WTC11 (cell line): ENCODE measurements at regions not wholly inside any gene's neighbourhood (a gene's known extent, or its start where the extent isn't known, plus 50 kb on each side); places are given as distances from the start of the nearest gene placed in this dataset.

ENCODE experiments used
- ATAC-seq: fragments of 200-7000 bp; cut with Tn5 transposase; 2 replicates; pipeline ENCODE4 v1.10.0; 2021; ENCODE audit warnings: mild to moderate bottlenecking, moderate library complexity
- CTCF ChIA-PET: fragments of 300-600 bp; sonication (Branson Sonifier 250); formaldehyde crosslinking; loops from one replicate; lab custom pipeline; 2021; ENCODE audit warnings: antibody characterized with exemption; lab: Charles Lee
- POLR2A ChIA-PET: fragments of 350-600 bp; sonication (Branson Sonifier 250); formaldehyde crosslinking; loops from one replicate; lab custom pipeline; 2021; ENCODE audit warnings: antibody characterized with exemption; lab: Charles Lee
- DNase-seq: peaks from one replicate; pipeline ENCODE4 v3.0.0; 2021; ENCODE audit warnings: low spot score
- H3K27ac Mint-ChIP-seq: 2 replicates; pipeline ENCODE4 v1.8.0; 2021; ENCODE audit warnings: mixed read lengths
- H3K27me3 Mint-ChIP-seq: 2 replicates; pipeline ENCODE4 v1.8.0; 2021; ENCODE audit warnings: low read depth, mild to moderate bottlenecking, moderate library complexity, mixed read lengths
- H3K36me3 Mint-ChIP-seq: 2 replicates; pipeline ENCODE4 v1.8.0; 2021; ENCODE audit warnings: mixed read lengths
- H3K4me1 Mint-ChIP-seq: 2 replicates; pipeline ENCODE4 v1.8.0; 2022; ENCODE audit warnings: mixed read lengths
- H3K4me3 Mint-ChIP-seq: 2 replicates; pipeline ENCODE4 v1.8.0; 2021; ENCODE audit warnings: mild to moderate bottlenecking, moderate library complexity, mixed read lengths
- H3K9me3 Mint-ChIP-seq: 2 replicates; pipeline ENCODE4 v1.8.0; 2021; ENCODE audit warnings: mixed read lengths
- CREM ChIP-seq: sonication (generic); formaldehyde crosslinking; IDR thresholded peaks from 2 replicates; pipeline ENCODE4 v1.8.1; 2022; ENCODE audit warnings: mild to moderate bottlenecking, missing genetic modification reagents, moderate library complexity
- E2F1 ChIP-seq: sonication (generic); formaldehyde crosslinking; IDR thresholded peaks from 2 replicates; pipeline ENCODE4 v1.8.0; 2022; ENCODE audit warnings: mild to moderate bottlenecking, missing genetic modification reagents
- E2F5 ChIP-seq: sonication (generic); formaldehyde crosslinking; IDR thresholded peaks from 2 replicates; pipeline ENCODE4 v1.8.1; 2022; ENCODE audit warnings: mild to moderate bottlenecking, moderate library complexity, missing genetic modification reagents
- ELF4 ChIP-seq: sonication (generic); formaldehyde crosslinking; IDR thresholded peaks from 2 replicates; pipeline ENCODE4 v1.8.1; 2022; ENCODE audit warnings: low read depth, mild to moderate bottlenecking, moderate library complexity, missing genetic modification reagents
- ESRRA ChIP-seq: sonication (generic); formaldehyde crosslinking; IDR thresholded peaks from 2 replicates; pipeline ENCODE4 v1.8.1; 2022; ENCODE audit warnings: mild to moderate bottlenecking, missing genetic modification reagents, borderline replicate concordance
- GTF2I ChIP-seq: fragments of 250-450 bp; sonication (Bioruptor Pico); conservative IDR thresholded peaks from 2 replicates; pipeline ENCODE4 v1.4.0; 2021; ENCODE audit warnings: mild to moderate bottlenecking
- KAT7 ChIP-seq: sonication (generic); formaldehyde crosslinking; IDR thresholded peaks from 2 replicates; pipeline ENCODE4 v1.8.1; 2023; ENCODE audit warnings: missing genetic modification reagents, mild to moderate bottlenecking, borderline replicate concordance
- MXD4 ChIP-seq: fragments of 250-450 bp; sonication (Bioruptor Pico); IDR thresholded peaks from 2 replicates; pipeline ENCODE4 v1.8.0; 2021; ENCODE audit warnings: mild to moderate bottlenecking, moderate library complexity, borderline replicate concordance
- NFE2L1 ChIP-seq: sonication (generic); formaldehyde crosslinking; IDR thresholded peaks from 2 replicates; pipeline ENCODE4 v1.8.1; 2023; ENCODE audit warnings: missing genetic modification reagents
- PREB ChIP-seq: sonication (generic); formaldehyde crosslinking; IDR thresholded peaks from 2 replicates; pipeline ENCODE4 v1.8.1; 2022; ENCODE audit warnings: mild to moderate bottlenecking, missing genetic modification reagents, moderate library complexity, borderline replicate concordance
- SOX15 ChIP-seq: fragments of 250-450 bp; sonication (Bioruptor Pico); IDR thresholded peaks from 2 replicates; pipeline ENCODE4 v1.9.0; 2021; ENCODE audit warnings: mild to moderate bottlenecking
- TEAD4 ChIP-seq: sonication (generic); formaldehyde crosslinking; IDR thresholded peaks from 2 replicates; pipeline ENCODE4 v1.8.0; 2022; ENCODE audit warnings: mild to moderate bottlenecking, missing genetic modification reagents
- ZBTB21 ChIP-seq: sonication (generic); formaldehyde crosslinking; IDR thresholded peaks from 2 replicates; pipeline ENCODE4 v1.8.1; 2023; ENCODE audit warnings: mild to moderate bottlenecking, missing genetic modification reagents, borderline replicate concordance
- ZBTB43 ChIP-seq: sonication (generic); formaldehyde crosslinking; IDR thresholded peaks from 2 replicates; pipeline ENCODE4 v1.8.1; 2023; ENCODE audit warnings: mild to moderate bottlenecking, missing genetic modification reagents
- ZNF121 ChIP-seq: sonication (generic); formaldehyde crosslinking; IDR thresholded peaks from 2 replicates; pipeline ENCODE4 v1.8.0; 2023; ENCODE audit warnings: missing genetic modification reagents
- ZNF281 ChIP-seq: sonication (generic); formaldehyde crosslinking; IDR thresholded peaks from 2 replicates; pipeline ENCODE4 v1.8.0; 2023; ENCODE audit warnings: mild to moderate bottlenecking, missing genetic modification reagents
- ZNF317 ChIP-seq: sonication (generic); formaldehyde crosslinking; IDR thresholded peaks from 2 replicates; pipeline ENCODE4 v1.8.1; 2023; ENCODE audit warnings: low read depth, mild to moderate bottlenecking, moderate library complexity, missing genetic modification reagents, borderline replicate concordance
- ZNF396 ChIP-seq: fragments of 250-450 bp; sonication (Bioruptor Pico); IDR thresholded peaks from 2 replicates; pipeline ENCODE4 v1.8.0; 2021; ENCODE audit warnings: mild to moderate bottlenecking, moderate library complexity, borderline replicate concordance
- ZNF425 ChIP-seq: fragments of 250-450 bp; sonication (Bioruptor Pico); conservative IDR thresholded peaks from 2 replicates; pipeline ENCODE4 v1.9.0; 2021; ENCODE audit warnings: mild to moderate bottlenecking
- TF ChIP-seq, protein P1 (sequence below): sonication (generic); formaldehyde crosslinking; IDR thresholded peaks from 2 replicates; pipeline ENCODE4 v1.8.0; 2022; ENCODE audit warnings: mild to moderate bottlenecking, missing genetic modification reagents
- TF ChIP-seq, protein P2 (sequence below): sonication (generic); formaldehyde crosslinking; IDR thresholded peaks from 2 replicates; pipeline ENCODE4 v1.8.1; 2023; ENCODE audit warnings: mild to moderate bottlenecking, missing genetic modification reagents, moderate library complexity
- TF ChIP-seq, protein P3 (sequence below): sonication (generic); formaldehyde crosslinking; IDR thresholded peaks from 2 replicates; pipeline ENCODE4 v1.8.1; 2023; ENCODE audit warnings: mild to moderate bottlenecking, missing genetic modification reagents, moderate library complexity

GRCh38 chr17:33534087-33534486 is 241.0 kb upstream of the ASIC2 start (continued):
- TF ChIP-seq, protein P1, sequence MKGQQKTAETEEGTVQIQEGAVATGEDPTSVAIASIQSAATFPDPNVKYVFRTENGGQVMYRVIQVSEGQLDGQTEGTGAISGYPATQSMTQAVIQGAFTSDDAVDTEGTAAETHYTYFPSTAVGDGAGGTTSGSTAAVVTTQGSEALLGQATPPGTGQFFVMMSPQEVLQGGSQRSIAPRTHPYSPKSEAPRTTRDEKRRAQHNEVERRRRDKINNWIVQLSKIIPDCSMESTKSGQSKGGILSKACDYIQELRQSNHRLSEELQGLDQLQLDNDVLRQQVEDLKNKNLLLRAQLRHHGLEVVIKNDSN (CRISPR knock-in tag): no peak
- TF ChIP-seq KAT7 (CRISPR knock-in tag) (no peak), NFE2L1 (CRISPR knock-in tag) (no peak), E2F5 (CRISPR knock-in tag) (no peak), ZBTB21 (CRISPR knock-in tag) (no peak)
- TF ChIP-seq, protein P2, sequence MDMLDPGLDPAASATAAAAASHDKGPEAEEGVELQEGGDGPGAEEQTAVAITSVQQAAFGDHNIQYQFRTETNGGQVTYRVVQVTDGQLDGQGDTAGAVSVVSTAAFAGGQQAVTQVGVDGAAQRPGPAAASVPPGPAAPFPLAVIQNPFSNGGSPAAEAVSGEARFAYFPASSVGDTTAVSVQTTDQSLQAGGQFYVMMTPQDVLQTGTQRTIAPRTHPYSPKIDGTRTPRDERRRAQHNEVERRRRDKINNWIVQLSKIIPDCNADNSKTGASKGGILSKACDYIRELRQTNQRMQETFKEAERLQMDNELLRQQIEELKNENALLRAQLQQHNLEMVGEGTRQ (CRISPR knock-in tag): no peak

DNA sequence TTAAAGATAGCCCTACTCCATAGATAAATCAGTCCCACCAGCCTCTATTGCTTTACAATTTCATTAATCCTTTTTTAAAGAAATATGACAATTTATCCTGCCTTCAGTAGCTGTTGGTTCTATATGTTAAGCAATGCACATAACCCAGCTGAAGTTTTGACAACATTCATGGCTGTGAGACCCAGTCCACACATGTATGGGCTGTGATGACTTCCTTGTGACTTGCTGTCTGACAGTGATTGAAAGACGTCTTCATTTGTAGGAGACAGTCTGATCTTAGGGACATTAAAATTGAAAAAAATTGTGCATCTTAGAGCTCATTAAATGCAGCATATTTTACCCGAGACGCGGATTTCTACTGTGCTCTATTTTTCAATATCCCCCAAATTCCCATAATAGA is 252.0 kb upstream of the ASIC2 start:
- Mint-ChIP-seq H3K4me3 (no peak overlapping the region), H3K27ac (no peak overlapping the region), H3K27me3 (peaks cover 19% of the 10 kb centered on the region)
- CTCF ChIA-PET: no interaction called here
- TF ChIP-seq ZBTB43 (CRISPR knock-in tag) (no peak), CREM (CRISPR knock-in tag) (no peak), ZNF281 (CRISPR knock-in tag) (no peak), ESRRA (CRISPR knock-in tag) (no peak), SOX15 (CRISPR knock-in tag) (no peak), NFE2L1 (CRISPR knock-in tag) (no peak), PREB (CRISPR knock-in tag) (no peak), ELF4 (CRISPR knock-in tag) (no peak), ZNF396 (no peak), MXD4 (CRISPR knock-in tag) (no peak), ZNF121 (CRISPR knock-in tag) (no peak), GTF2I (CRISPR knock-in tag) (no peak), ZNF425 (no peak), ZNF317 (CRISPR knock-in tag) (no peak), TEAD4 (CRISPR knock-in tag) (no peak), E2F1 (CRISPR knock-in tag) (no peak)
- TF ChIP-seq, protein P2 (CRISPR knock-in tag): no peak
- TF ChIP-seq, protein P3, sequence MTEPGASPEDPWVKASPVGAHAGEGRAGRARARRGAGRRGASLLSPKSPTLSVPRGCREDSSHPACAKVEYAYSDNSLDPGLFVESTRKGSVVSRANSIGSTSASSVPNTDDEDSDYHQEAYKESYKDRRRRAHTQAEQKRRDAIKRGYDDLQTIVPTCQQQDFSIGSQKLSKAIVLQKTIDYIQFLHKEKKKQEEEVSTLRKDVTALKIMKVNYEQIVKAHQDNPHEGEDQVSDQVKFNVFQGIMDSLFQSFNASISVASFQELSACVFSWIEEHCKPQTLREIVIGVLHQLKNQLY (CRISPR knock-in tag): no peak
- TF ChIP-seq, all 79 proteins: peak for 0
- Mint-ChIP-seq H3K9me3 (no peaks in the 10 kb centered on the region), H3K36me3 (no peaks in the 10 kb centered on the region), H3K4me1 (no peaks in the 10 kb centered on the region)
- DNase-seq: no peak
- POLR2A ChIA-PET: no interaction called here
- no peak for ATAC-seq
